HG02852 (cell line): ENCODE measurements at regions not wholly inside any gene's neighbourhood (a gene's known extent, or its start where the extent isn't known, plus 50 kb on each side); places are given as distances from the start of the nearest gene placed in this dataset.
A peak's percentile ranks its signal among the peaks of the same experiment; 100 is the strongest.
"Not testable (repeated sequence)": the region's sequence is repeated elsewhere in the genome, so short reads cannot be mapped to it uniquely, and the experiment has no call there.

Experiments
- ATAC-seq: cut with Tn5 transposase; IDR thresholded peaks from one replicate; pipeline ENCODE4 v1.9.1; 2021; ENCODE audit warnings: mild to moderate bottlenecking, moderate library complexity; ENCODE audit not compliant: unreplicated experiment

DNA sequence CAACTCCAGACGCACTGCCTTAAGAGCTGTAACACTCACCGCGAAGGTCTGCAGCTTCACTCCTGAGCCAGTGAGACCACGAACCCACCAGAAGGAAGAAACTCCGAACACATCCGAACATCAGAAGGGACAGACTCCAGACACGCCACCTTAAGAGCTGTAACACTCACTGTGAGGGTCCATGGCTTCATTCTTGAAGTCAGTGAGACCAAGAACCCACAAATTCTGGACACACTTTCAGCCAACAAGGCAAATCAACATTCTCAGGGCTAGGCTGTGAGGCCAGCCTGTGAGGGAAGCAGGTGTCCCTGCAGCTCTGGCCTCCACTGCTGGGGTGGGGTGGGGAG is 275.3 kb downstream of the ADGRD1 start:
- not testable (repeated sequence) for ATAC-seq

DNA sequence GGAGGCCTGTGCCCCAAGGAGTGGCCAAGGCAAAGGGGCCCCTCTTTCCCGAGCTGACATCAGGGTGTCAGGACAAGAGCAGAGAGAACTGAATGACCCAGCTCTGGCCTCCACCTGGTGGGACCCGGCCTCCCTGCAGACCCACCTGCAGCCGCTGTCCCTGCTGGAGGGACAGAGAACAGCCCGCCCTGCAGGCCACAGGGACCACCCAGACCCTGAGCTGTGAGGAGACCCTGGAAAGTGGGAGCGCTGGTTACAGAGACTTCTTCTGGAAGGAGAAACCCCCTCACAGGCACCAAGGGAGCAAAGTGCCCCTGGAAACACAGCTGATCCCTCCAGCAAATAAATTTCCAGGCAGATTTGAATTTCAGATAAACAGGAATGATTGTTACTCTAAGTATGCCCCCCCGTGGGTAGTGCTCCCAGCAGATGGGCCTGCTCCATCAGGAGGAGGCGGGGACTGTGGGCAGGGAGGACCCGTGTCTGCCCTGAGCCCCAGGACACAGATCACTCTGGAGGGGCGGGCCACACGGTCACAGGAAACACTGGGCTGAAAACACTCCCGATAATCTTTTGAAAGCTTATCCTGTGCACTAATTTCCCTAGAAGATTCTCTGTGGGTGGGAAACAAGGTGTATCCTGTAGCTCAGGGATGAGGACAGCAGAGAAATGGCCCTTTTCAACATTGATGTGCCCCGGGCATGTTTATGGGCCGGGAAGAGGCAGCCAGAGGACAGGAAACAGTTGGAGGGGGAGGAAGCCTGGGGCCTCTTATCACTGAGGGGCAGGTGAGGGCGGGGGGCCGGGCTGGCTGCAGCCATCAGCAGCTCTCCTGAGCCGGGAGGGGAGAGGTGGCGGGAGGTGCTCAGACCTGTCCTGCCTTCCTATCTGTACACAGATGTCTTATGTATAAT is 276.0 kb downstream of the ADGRD1 start:
- ATAC-seq, result no peak

DNA sequence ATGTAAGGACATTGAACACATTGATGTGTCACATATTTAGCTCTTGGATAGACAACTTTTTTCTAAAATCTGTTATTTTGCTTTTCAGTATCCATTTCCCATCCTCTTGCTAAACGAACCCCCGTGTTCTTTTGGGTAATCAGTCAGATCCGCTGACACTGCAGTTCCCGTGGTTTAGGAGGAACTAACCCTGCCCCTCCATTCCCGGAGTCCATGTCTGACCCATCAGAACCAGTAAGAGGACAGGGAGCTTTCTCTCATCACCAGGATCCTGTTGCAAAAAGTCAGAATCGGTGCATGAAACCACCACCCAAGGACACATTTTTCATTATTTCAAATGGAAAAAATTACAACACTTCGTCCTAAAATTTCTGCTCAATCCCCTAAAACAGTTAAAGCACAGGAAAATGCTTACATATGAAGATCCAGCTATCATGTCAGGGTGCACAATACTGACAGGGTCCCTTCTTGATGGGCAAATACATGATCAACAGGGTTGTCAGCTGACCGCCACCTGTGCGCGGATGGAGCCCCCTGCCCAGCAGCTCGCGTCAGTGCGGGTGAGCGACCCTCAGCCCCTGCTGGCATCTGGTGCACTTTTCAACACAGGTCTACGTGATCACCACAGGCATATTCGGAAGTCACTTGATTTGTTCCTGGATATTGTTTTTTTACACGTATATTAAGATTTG is 276.8 kb downstream of the ADGRD1 start:
- no peak for ATAC-seq

DNA sequence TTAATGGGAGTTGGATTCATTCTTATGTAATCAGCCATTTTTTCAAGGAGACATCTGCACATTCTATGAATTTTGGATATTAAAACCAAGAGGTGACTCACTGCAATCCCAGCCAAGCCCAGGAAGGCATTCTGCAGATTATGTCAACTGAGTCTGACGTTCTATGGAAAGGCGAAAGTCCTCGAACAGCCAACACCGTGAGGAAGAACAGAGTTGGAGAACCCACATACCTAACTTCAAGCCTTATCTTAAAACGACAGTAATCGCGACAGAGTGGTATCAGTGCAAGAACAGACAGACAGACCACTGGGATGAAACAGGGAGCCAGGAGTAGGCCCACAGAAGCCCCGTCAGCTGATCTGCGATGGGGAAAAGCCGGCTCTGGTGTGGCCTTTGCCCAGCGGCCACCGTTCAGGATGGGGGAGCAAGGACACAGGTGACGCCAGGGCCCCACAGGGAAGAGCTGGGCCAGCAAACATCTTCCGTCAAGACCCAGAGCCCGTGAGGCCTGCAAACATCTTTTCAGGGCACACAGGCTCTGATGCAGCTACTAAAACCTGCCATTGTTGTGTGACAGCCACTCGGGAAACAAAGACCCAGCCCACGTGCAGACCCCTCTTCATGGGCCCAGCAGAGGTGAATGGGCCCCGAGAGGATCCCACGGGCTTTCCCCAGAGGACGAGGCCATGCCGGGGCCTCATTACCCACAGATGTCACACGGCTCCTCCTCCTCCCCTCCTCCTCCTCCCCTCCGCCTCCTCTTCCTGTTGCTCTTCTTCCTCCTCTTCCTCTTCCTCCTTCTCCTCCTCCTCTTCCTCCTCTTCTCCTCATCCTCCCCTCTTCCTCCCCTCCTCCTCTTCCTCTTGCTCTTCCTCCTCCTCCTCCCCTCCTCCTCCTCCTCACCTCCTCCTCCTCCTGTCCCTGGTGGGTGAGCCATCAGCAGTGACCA is 277.6 kb downstream of the ADGRD1 start:
- no peak for ATAC-seq

DNA sequence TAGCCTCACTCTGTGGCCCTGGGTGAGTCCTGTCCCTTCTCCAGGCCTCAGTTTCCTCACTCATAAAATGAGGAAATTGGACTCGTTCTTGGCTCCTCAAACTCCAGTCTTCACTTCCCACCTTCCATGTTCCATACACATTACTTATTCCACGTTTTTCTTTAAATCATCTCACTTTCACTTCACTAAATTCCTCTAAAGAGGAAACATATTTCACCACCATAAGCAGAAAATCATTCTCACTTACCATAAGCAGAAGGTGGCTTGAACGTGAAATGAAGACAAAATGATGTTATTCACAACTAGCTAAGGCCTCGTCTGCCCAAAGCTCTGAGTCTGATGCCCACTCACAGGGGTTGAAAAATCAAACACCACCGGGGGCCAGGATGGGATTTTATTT is 278.3 kb downstream of the ADGRD1 start:
- ATAC-seq, result no peak

DNA sequence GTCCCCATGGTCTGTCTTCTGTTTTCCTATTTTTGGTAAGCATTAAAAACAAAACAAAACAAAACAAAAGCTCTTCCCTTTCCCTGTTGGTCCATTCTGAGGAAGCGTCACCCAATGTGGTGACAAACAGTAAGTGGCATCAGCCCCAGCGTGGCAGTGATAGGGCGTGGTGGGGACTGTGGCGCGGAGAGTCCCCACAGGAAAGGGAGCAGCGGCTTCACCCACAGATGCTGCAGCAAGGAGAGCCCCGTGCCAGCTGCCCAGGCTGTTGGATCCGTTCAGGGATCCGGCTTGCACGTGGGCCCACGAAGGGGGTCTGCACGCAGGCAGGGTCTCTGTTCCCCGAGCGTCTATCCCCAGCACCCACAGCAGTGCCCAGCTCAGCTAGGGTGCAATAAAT is 279.2 kb downstream of the ADGRD1 start:
- not testable (repeated sequence) for ATAC-seq

DNA sequence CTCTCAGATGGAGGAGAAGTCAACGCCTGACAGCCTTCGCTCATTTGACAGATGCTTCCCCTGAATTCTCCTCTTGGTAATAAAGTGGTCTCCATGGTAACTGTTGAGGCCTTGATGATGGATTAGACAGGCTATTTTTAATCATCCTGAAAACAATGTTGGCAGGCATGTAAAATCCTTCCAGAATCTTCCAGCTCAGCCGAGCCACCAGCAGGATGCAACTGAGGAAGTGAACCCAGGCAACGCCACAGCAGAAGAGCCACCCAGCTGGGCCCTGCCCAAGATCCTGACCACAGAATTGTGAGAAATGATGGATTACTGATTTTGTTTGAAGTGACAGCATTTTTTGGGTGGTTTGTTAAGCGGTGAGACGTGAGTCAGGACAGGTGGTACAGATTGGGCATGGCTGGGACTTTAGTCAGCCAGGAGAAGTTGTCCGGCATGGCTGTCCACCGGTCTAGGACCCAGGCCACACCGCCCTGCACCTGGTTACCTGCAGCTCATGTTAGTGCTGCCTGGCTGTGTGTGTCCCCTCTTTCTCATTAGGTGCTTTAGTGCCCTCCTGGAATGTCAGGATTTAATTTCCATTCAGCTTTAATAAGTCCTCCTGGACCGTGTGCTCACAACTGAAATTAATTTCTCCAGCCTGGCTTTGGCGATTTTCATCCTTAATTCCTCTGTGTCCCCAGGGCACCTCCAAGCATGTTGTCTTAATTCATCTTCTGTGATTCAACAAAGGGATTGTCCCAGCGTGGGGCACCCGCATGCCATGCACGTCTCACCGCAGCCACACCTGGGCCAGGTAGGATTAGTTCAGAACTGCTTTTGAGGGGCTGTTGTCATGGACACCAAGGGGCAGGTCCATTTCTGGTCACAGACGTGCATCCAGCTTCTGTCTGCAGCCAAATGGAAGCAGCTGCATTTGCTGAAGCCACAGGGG is 280.4 kb downstream of the ADGRD1 start:
- ATAC-seq, result not testable (repeated sequence)

DNA sequence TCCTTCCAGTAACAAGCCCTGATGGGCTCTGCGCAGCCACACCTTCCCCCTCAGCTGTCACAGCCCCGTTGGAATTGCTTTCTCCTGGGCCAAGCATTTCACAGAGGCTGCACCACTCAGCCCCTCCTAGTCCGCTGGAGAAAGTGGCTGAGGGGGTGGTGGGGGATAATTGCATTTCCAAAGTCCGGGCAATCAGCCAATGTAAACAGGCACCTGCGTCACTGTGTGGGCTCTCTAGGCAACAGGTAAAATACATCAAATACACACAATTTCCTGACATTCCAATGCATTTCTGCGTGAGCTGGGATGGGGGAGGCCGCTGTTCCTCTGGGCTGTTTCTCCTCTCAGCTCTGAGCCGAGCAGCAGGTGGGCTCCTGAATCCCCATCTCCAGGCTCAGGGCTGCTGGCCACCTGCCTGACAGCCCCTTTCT is 281.1 kb downstream of the ADGRD1 start:
- not testable (repeated sequence) for ATAC-seq

DNA sequence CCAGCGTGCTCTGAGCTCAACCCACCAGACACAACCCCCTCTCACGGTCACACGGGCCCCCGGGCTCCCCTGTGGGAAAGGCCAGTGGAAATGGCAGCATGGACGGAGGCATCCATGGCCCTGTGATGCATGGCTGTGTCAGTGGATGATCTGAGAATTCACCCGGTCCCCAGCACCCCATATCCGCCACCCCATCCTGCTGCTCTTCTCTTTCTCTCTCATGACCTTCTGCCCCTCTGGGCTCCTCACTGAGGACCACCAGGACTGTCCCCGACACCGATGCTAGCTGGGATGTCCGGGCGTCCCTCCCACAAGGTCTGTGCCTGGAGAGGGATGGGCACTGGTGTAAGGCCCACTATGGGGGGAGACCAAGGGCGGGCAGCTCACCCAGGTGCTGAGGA is 282.2 kb downstream of the ADGRD1 start:
- ATAC-seq, result no peak

DNA sequence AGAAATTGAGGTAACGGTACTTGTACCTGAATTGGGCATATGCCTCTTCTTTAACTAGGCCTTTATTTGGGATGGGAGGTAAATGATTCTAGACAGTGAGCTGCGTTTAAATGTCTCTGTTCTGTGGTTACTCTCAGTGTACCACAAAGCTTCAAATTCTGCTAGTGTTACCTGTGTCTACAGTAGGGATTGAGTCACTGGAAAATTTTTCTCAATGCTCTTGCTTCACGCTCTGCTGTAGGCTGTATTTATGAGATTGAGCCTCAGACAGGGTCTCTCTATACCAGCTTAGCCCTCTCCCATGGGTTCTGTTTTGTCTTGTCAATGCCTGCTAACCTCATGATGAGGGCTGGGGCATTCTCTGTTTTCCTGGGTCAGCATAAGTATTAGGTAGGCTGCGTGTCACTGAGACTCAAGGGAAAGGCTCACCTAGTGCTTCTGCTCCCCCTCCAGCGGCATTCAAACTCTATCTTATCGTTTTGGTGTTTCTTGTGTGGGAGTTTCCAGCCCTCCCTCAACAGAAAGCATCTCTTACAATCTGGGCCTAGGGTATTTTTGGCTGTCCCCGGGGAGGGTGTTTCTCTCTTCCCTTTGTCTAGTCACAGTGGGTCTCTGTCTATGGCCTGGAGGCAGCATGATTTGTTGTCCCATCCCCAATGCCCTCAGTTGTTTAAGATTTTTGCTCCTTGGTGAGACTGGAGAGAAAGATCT is 285.8 kb downstream of the ADGRD1 start:
- ATAC-seq, result peak; percentile 77

DNA sequence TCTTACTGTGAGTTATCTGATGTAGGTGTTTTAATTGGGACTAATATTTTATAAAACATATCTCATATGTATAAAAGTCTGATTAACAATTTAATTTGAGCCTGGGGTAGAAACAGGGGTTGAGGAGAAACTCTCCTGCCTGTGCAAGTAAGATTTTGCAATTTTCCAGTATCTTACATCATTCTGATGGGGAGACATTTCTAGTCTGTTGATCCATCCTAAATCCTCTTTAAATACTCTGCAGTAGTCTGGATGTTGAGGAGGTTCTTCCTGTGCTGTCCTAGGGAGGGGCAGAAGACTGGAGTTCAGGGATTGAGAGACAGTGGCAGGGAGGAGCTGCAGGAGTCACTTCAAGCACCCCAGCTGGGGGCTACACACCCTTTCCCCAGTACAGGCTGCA is 287.8 kb downstream of the ADGRD1 start:
- no peak for ATAC-seq

DNA sequence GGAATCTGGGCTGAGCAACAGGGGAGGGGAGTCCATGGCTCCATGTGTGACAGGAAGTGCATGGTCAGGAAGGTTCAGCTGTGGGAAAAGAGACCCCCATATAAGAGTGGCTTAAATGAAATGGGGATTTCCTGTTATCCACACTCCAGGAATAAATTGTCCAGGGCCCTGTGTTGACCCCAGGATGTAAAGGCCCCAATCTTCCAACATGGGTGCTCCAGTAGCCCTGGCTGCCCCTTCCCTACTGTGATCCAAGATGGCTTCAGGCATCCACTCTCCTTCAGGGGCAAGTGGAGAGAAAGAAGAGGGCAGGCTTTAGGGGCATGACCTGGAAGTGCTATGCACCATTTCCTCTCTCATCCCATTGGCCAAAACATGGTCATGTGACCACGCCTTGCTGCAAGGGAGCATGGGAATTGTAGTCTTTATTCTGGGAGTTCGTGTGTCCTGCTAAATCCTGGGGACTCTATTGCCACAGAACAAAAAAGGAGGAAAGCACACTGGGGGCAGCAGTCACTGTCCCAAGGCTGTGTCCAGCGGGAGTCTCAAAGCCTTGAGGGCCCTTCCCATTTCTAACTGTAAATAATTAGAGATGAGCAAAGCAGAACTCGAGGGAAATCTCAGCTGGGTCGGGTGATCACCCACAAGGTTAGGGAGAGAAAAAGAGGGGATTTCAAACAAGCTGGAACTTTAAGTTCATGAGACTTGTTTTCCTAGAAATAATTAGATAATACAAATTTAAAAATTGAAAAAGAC is 289.2 kb downstream of the ADGRD1 start:
- ATAC-seq, result no peak

DNA sequence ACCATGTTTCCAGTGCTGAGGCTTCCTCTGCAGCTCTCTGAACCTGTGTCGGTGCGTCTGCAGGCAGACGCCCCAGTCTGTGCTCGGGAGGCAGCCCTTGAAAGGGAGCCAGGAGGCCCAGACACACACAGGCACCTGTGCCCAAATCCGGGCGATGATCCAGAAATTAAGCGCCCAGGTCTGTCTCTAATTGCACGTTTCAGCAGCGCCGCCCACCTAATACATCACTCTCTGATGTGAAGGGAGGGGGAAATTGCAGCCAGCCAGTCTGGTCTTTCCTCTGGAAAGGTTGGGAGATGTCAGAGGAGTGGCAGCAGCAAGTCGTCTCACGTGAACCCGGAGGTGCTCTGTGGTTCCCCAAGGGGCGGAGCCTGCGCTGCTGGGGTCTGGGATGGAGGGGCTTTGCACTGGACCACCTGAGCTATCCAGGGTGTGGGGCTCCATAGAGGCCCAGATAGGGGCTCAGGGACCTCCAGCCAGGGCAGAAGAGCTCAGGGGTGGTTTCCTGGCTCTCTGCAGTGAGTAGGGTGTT is 290.5 kb downstream of the ADGRD1 start:
- not testable (repeated sequence) for ATAC-seq

DNA sequence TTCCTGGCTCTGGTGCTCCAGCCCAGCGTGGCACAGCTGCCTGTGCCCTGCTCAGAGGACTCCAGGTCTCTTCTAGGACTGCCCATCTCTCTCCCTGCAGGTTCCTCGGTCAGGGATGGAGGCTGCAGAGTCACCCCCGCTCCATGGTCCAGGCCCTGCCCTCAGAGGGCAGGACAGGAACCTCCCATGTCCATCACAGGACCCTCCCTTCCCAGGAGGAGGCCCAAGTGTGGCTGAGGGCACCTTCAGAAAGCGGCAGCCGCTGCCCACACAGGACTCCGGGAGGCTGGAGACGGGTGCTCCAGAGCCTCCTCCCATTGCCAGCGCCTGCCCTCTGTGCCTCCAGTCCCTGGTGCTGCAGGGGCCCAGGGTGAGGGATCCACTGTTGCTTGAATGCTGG is 291.5 kb downstream of the ADGRD1 start:
- ATAC-seq, result not testable (repeated sequence)

DNA sequence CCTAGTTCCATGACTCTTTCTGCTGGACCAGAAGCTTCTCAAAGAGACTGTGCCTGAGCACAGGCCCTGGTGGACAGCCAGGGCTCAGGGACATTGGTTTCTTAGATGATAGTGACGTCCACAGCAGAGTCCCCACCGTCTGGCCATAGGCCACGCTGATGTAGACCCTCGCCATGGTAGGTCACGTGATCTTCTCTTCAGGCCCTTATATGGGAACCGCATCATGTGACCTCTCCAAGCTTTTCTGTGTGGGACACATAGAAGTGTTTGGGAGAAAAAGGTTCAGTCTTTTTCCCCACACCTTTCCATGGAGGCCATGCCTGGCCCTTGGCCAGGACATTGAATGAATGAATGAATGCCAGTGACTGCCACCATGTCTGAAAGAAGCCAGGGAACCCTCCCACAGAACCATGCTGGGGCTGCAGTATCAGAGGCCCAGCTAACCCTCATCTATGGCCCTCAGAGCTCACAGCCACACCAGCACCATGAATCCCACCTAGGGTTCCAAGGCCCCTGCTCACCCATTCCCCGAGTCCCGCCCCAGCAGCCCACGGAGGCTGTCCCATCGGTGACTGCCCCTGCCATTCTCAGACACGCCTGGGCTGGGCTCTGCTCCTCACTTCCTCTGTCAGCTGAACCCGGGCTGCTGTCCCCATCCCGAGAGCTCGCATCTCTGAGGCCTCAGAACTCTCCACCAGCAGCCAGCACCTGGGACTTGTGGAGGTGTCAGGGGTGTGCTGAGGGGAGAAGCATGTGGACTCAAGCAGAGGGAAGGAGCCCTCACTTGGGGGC is 292.1 kb downstream of the ADGRD1 start:
- no peak for ATAC-seq

DNA sequence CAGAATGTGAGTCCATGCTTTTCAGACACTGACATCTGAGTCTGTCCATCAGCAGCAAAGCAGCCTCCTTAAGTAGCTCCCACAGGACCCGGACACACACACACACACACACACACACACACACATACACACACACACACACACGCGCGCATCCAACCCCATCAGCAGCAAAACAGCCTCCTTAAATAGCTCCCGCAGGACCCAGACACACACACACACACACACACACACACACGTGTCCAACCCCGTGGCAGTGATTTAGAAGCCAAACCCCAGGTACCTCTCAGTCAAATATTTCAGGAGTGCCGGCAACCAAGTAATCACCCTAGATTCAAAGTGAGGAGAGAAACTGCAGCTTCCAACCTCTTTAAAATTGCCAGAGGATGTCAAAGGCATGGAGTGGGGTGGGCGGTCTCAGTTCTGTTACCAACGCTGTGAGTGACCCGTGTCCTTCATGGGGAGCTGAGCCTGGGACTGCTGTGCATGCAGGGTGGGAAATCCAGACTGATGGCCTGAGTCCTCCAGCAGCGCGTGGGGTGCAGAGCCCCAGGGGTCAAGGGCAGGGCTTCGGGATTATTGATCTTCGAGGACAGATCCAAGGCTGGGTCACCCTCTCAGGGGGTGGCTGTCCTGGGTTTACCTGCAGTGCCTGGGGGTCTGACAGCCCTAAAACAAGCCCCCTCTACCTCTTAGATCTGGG is 293.5 kb downstream of the ADGRD1 start:
- ATAC-seq, result not testable (repeated sequence)

DNA sequence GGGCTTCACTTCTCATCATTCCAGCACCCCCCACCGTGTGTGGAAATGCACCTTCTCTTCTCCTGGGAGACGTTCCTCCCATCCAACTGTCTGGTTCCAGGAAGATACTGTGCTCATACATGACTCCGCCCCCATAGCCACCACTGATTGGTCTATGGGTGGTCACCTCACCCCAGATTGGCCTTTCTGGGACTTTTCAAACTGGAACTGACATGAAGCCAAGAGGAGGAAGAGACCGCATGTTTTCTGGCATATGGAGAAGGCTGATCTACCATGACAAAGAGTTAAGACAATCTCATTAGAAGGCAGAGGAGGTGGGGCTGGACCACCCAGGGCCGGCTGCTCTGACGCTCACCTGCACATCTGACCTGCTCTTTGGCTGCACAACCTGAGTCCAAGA is 294.2 kb downstream of the ADGRD1 start:
- not testable (repeated sequence) for ATAC-seq
